ENCODE measurements at regions not wholly inside any gene's neighbourhood (a gene's known extent, or its start where the extent isn't known, plus 50 kb on each side); places are given as distances from the start of the nearest gene placed in this dataset.

GRCh38 chr22:49645257-49645656 is 182.4 kb downstream of the BRD1 start (continued):
- TF ChIP-seq ZNF462 (CRISPR knock-in tag; IDR thresholded peaks at IDR 0.05) = no peak
- no peak for TF ChIP-seq ZNF114 (CRISPR knock-in tag; IDR thresholded peaks at IDR 0.05)
- no peak for TF ChIP-seq ZNF331 (CRISPR knock-in tag; IDR thresholded peaks at IDR 0.05; ENCODE audit: low read depth)
- TF ChIP-seq NANOG (IDR thresholded peaks at IDR 0.05; ENCODE audit: borderline replicate concordance) = no peak

- no peaks in the 10 kb centered on the region for H3K27me3 Mint-ChIP-seq (ENCODE audit: insufficient read depth, low read depth, poor library complexity)
- H3K27me3 ChIP-seq (ENCODE audit: insufficient read depth) = no peaks in the 10 kb centered on the region
- no peak for DNase-seq (ENCODE audit: low spot score)
- no peak for TF ChIP-seq EZH2phosphoT487 (IDR thresholded peaks at IDR 0.05; ENCODE audit: unreplicated experiment)
- no peak for TF ChIP-seq JUNB (IDR thresholded peaks at IDR 0.05; ENCODE audit: unreplicated experiment)
- TF ChIP-seq CTCF (conservative IDR thresholded peaks at IDR 0.05; ENCODE audit: low read depth in 2 of 2) = no peak
- TF ChIP-seq ZNF114 (CRISPR knock-in tag; IDR thresholded peaks at IDR 0.05) = no peak
- TF ChIP-seq CREB1 (CRISPR knock-in tag; IDR thresholded peaks at IDR 0.05; ENCODE audit: low read depth) = no peak
- no peak for TF ChIP-seq STAT1 (IDR thresholded peaks at IDR 0.05; ENCODE audit: unreplicated experiment)
- no peak for TF ChIP-seq EZH2 (IDR thresholded peaks at IDR 0.05; ENCODE audit: low read depth, unreplicated experiment)
These were observed 183.7 kb downstream of the BRD1 start for GRCh38 chr22:49643998-49644397.

More at GRCh38 chr22:49643998-49644397, 183.7 kb downstream of the BRD1 start:
- no peak overlapping the region for H3K27ac ChIP-seq (ENCODE audit: low read depth)
- no peaks in the 10 kb centered on the region for H3K4me1 Mint-ChIP-seq
- no peaks in the 10 kb centered on the region for H3K79me2 ChIP-seq (replicated peaks; ENCODE audit: insufficient read depth)
- H3K36me3 ChIP-seq (ENCODE audit: insufficient read depth) = no peaks in the 10 kb centered on the region
- H3F3A ChIP-seq (replicated peaks; ENCODE audit: low read depth) = no peaks in the 10 kb centered on the region
- no peak overlapping the region for H3K4me2 ChIP-seq
- no peaks in the 10 kb centered on the region for H3K36me3 Mint-ChIP-seq (ENCODE audit: low read depth)
- ATAC-seq = no peak
- no peak overlapping the region for H3K4me3 ChIP-seq
- H3K27ac Mint-ChIP-seq = no peak overlapping the region
- no peaks in the 10 kb centered on the region for H4K20me1 ChIP-seq (replicated peaks; ENCODE audit: insufficient read depth)
- H2AFZ ChIP-seq = no peak overlapping the region
- no peaks in the 10 kb centered on the region for H3K4me1 ChIP-seq (ENCODE audit: insufficient read depth)
- H3K4me3 Mint-ChIP-seq = no peak overlapping the region
- H3K9me2 ChIP-seq (ENCODE audit: insufficient read depth) = no peaks in the 10 kb centered on the region
- no peaks in the 10 kb centered on the region; the same call in 2 of the 3 replicates for H3K9me3 Mint-ChIP-seq

All from GM23338 (cell line).